SK-N-SH (cell line): ENCODE measurements at regions not wholly inside any gene's neighbourhood (a gene's known extent, or its start where the extent isn't known, plus 50 kb on each side); places are given as distances from the start of the nearest gene placed in this dataset.

ENCODE experiments used
- CTCF ChIA-PET: fragments of 300-600, 350-600 bp; formaldehyde crosslinking; extraction: SDS; loops from one replicate; lab custom pipeline; 2021; lab: Yijun Ruan, JAX
- POLR2A ChIA-PET: fragments of 350-600 bp; sonication (Branson Sonifier 250); formaldehyde crosslinking; extraction: SDS; loops from one replicate; lab custom pipeline; 2020; ENCODE audit warnings: antibody characterized with exemption, inconsistent platforms; lab: Yijun Ruan, JAX
- DNase-seq: peaks from one replicate; pipeline ENCODE4 v3.0.0; 2012
- H2AFZ ChIP-seq: fragments of 200-600 bp; sonication (generic); 2 replicates; pipeline ENCODE4 v1.8.1; 2016; ENCODE audit warnings: antibody characterized with exemption, mild to moderate bottlenecking, low read depth
- H3F3A ChIP-seq: fragments of 200-600 bp; sonication (generic); replicated peaks from 2 replicates; pipeline ENCODE3; 2016; ENCODE audit warnings: antibody characterized with exemption, mild to moderate bottlenecking; ENCODE audit not compliant: insufficient read depth
- H3K27ac ChIP-seq, 2 experiments: fragments of 200-500 bp in 1 of 2; fragments of 200-600 bp in 1 of 2; sonication (Bioruptor generic) in 1 of 2; sonication (generic), shearing (Covaris generic) in 1 of 2; 2 replicates each; pipeline versions ENCODE4 v1.5.1 to v1.6.1; 2014 to 2016; ENCODE audit warnings: low read depth in 2 of 2, inconsistent platforms in 1 of 2, low read length in 1 of 2, mild to moderate bottlenecking in 1 of 2, mixed read lengths in 1 of 2
- H3K27me3 ChIP-seq: fragments of 200-600 bp; sonication (generic), shearing (Covaris generic); 2 replicates; pipeline ENCODE4 v1.6.1; 2016; ENCODE audit warnings: mixed run types; ENCODE audit not compliant: insufficient read depth
- H3K36me3 ChIP-seq, 2 experiments: fragments of 200-500 bp in 1 of 2; fragments of 200-600 bp in 1 of 2; sonication (Bioruptor generic) in 1 of 2; sonication (generic) in 1 of 2; replicated peaks in 1 of 2; 2 replicates each; pipeline versions ENCODE3 to v1.5.1; 2014 to 2016; ENCODE audit warnings: low read length in 1 of 2, mild to moderate bottlenecking in 1 of 2; ENCODE audit not compliant: insufficient read depth in 2 of 2, control insufficient read depth in 1 of 2
- H3K4me1 ChIP-seq, 2 experiments: fragments of 200-500 bp in 1 of 2; fragments of 200-600 bp in 1 of 2; sonication (Bioruptor generic) in 1 of 2; sonication (generic), shearing (Covaris generic) in 1 of 2; 2 replicates each; pipeline versions ENCODE4 v1.5.1 to v1.6.1; 2014 to 2016; ENCODE audit warnings: low read depth in 1 of 2, low read length in 1 of 2, mixed run types in 1 of 2; ENCODE audit not compliant: insufficient read depth in 2 of 2, control insufficient read depth in 1 of 2
- H3K4me2 ChIP-seq: fragments of 200-600 bp; sonication (generic), shearing (Covaris generic); 2 replicates; pipeline ENCODE4 v1.6.1; 2017; ENCODE audit warnings: mixed run types
- H3K4me3 ChIP-seq, 2 experiments: fragments of 200-500 bp in 1 of 2; fragments of 200-600 bp in 1 of 2; sonication (Bioruptor generic) in 1 of 2; sonication (generic), shearing (Covaris generic) in 1 of 2; 2 replicates each; pipeline versions ENCODE4 v1.5.1 to v1.8.1; 2014 to 2016; ENCODE audit warnings: low read depth in 2 of 2, inconsistent platforms in 1 of 2, low read length in 1 of 2, mild to moderate bottlenecking in 1 of 2, mixed read lengths in 1 of 2, moderate library complexity in 1 of 2
- H3K79me2 ChIP-seq: fragments of 200-600 bp; sonication (generic); 2 replicates; pipeline ENCODE4 v1.8.1; 2017; ENCODE audit warnings: mild to moderate bottlenecking; ENCODE audit not compliant: insufficient read depth
- H3K9ac ChIP-seq: fragments of 200-600 bp; sonication (generic); 2 replicates; pipeline ENCODE4 v1.6.1; 2017; ENCODE audit warnings: mixed run types
- H3K9me2 ChIP-seq: fragments of 200-600 bp; sonication (generic); 2 replicates; pipeline ENCODE4 v1.6.1; 2017; ENCODE audit warnings: mixed run types
- H3K9me3 ChIP-seq: fragments of 200-600 bp; sonication (generic); 2 replicates; pipeline ENCODE4 v1.6.1; 2017; ENCODE audit warnings: mixed run types, mild to moderate bottlenecking, moderate library complexity
- H4K20me1 ChIP-seq: fragments of 200-600 bp; sonication (generic); 2 replicates; pipeline ENCODE4 v1.6.1; 2017; ENCODE audit warnings: mild to moderate bottlenecking, mixed run types; ENCODE audit not compliant: insufficient read depth
- CTCF ChIP-seq: fragments of 200-600 bp; sonication (generic); IDR thresholded peaks from 2 replicates; pipeline ENCODE4 v1.6.1; 2017; ENCODE audit warnings: antibody characterized with exemption, mild to moderate bottlenecking, moderate library complexity
- ELF1 ChIP-seq: IDR thresholded peaks from 2 replicates; pipeline ENCODE4 v1.4.0; 2012
- EP300 ChIP-seq, 2 experiments: IDR thresholded peaks; 2 replicates each; pipeline versions ENCODE4 v1.4.0 to v1.6.1; 2012; ENCODE audit warnings: borderline replicate concordance in 1 of 2, low read depth in 1 of 2, low read length in 1 of 2
- EZH2phosphoT487 ChIP-seq: fragments of 200-600 bp; sonication (generic); IDR thresholded peaks from 2 replicates; pipeline ENCODE4 v1.6.1; 2017; ENCODE audit warnings: low read depth, mixed run types, mild to moderate bottlenecking, antibody characterized with exemption, moderate library complexity, borderline replicate concordance
- FOSL2 ChIP-seq: IDR thresholded peaks from 2 replicates; pipeline ENCODE4 v1.4.0; 2012; ENCODE audit warnings: low read depth, mild to moderate bottlenecking, moderate library complexity, borderline replicate concordance
- FOXM1 ChIP-seq: IDR thresholded peaks from 2 replicates; pipeline ENCODE4 v1.4.0; 2012; ENCODE audit warnings: low read depth, mild to moderate bottlenecking
- IRF3 ChIP-seq: fragments of 150-350 bp; IDR thresholded peaks from 2 replicates; pipeline ENCODE4 v1.6.1; 2016; ENCODE audit warnings: mild to moderate bottlenecking, low read depth, low read length
- JUND ChIP-seq: IDR thresholded peaks from 2 replicates; pipeline ENCODE4 v1.4.0; 2012
- MAX ChIP-seq: IDR thresholded peaks from 2 replicates; pipeline ENCODE4 v1.4.0; 2012; ENCODE audit warnings: low read depth
- NFIC ChIP-seq: IDR thresholded peaks from 2 replicates; pipeline ENCODE4 v1.4.0; 2012; ENCODE audit warnings: borderline replicate concordance
- POLR2AphosphoS5 ChIP-seq: IDR thresholded peaks from 2 replicates; pipeline ENCODE4 v1.6.1; 2012; ENCODE audit warnings: low read depth, low read length
- RCOR1 ChIP-seq: fragments of 150-350 bp; IDR thresholded peaks from 2 replicates; pipeline ENCODE4 v1.6.1; 2017; ENCODE audit warnings: antibody characterized with exemption, low read length
- RFX5 ChIP-seq: IDR thresholded peaks from 2 replicates; pipeline ENCODE4 v1.6.1; 2012; ENCODE audit warnings: mild to moderate bottlenecking, improper control_type of control experiment, low read length
- RXRA ChIP-seq: IDR thresholded peaks from 2 replicates; pipeline ENCODE4 v1.4.0; 2012; ENCODE audit warnings: low read depth, mild to moderate bottlenecking, borderline replicate concordance
- SMC3 ChIP-seq: IDR thresholded peaks from 2 replicates; pipeline ENCODE4 v1.6.1; 2012; ENCODE audit warnings: low read depth, low read length, improper control_type of control experiment
- TAF1 ChIP-seq: IDR thresholded peaks from 2 replicates; pipeline ENCODE4 v1.6.1; 2012; ENCODE audit warnings: low read depth, mild to moderate bottlenecking, low read length, moderate library complexity, borderline replicate concordance
- TCF12 ChIP-seq: IDR thresholded peaks from 2 replicates; pipeline ENCODE4 v1.4.0; 2012
- TEAD4 ChIP-seq: IDR thresholded peaks from 2 replicates; pipeline ENCODE4 v1.4.0; 2012; ENCODE audit warnings: mild to moderate bottlenecking, borderline replicate concordance; ENCODE audit not compliant: insufficient read depth
- USF1 ChIP-seq: IDR thresholded peaks from 2 replicates; pipeline ENCODE4 v1.4.0; 2012; ENCODE audit warnings: low read depth, borderline replicate concordance
- ZBTB33 ChIP-seq: IDR thresholded peaks from 2 replicates; pipeline ENCODE4 v1.4.0; 2012; ENCODE audit warnings: low read depth, borderline replicate concordance
- WGBS: methylation state at CpG from one replicate; pipeline ENCODE4 v1.1.6; 2017; ENCODE audit warnings: low lambda C conversion rate; 5-methylcytosine and 5-hydroxymethylcytosine counted together

GRCh38 chr12:87687362-87687761 lies 341.8 kb downstream of the C12orf50 start:
- DNase-seq = no peak
- no peak for TF ChIP-seq POLR2AphosphoS5
- no peak for TF ChIP-seq ELF1
- no peak for TF ChIP-seq EP300 (IDR thresholded peaks at IDR 0.05; ENCODE audit: borderline replicate concordance in 1 of 2, low read depth in 1 of 2, low read length in 1 of 2)
- no peak for TF ChIP-seq TEAD4
- no peak for TF ChIP-seq RXRA
- no peak for TF ChIP-seq FOSL2
- TF ChIP-seq IRF3 = no peak
- TF ChIP-seq FOXM1 = no peak
- no peak for TF ChIP-seq EZH2phosphoT487
- no peak for TF ChIP-seq CTCF
- no peak for TF ChIP-seq NFIC
- no peak for TF ChIP-seq USF1
- TF ChIP-seq MAX = no peak
- Histone ChIP-seq H3K4me1 (no peaks in the 10 kb centered on the region), H3K9me2 (no peaks in the 10 kb centered on the region), H3F3A (no peaks in the 10 kb centered on the region), H3K9ac (no peak overlapping the region), H4K20me1 (no peaks in the 10 kb centered on the region), H3K9me3 (no peaks in the 10 kb centered on the region), H3K27ac (no peak overlapping the region), H3K79me2 (no peaks in the 10 kb centered on the region), H3K27me3 (no peaks in the 10 kb centered on the region), H3K36me3 (no peaks in the 10 kb centered on the region), H3K4me2 (no peak overlapping the region), H2AFZ (no peak overlapping the region), H3K4me3 (no peak overlapping the region)
- ChIA-PET CTCF (no interaction called here), POLR2A (no interaction called here)
- 73% methylated on average over 6 of the region's 6 CpGs for WGBS

GRCh38 chr12:87685696-87686095 lies 343.5 kb downstream of the C12orf50 start:
- Histone ChIP-seq H3K4me2 (no peak overlapping the region), H3K4me3 (no peak overlapping the region), H2AFZ (no peak overlapping the region), H3K27me3 (no peaks in the 10 kb centered on the region), H3K9ac (no peak overlapping the region), H3K27ac (no peak overlapping the region), H3K9me2 (no peaks in the 10 kb centered on the region), H3K79me2 (no peaks in the 10 kb centered on the region), H3F3A (no peaks in the 10 kb centered on the region), H3K36me3 (no peaks in the 10 kb centered on the region), H4K20me1 (no peaks in the 10 kb centered on the region), H3K4me1 (no peaks in the 10 kb centered on the region), H3K9me3 (no peaks in the 10 kb centered on the region)
- CTCF ChIA-PET = no interaction called here
- no peak for DNase-seq
- POLR2A ChIA-PET = no interaction called here
- TF ChIP-seq RFX5 (no peak), MAX (no peak), ZBTB33 (no peak), ELF1 (no peak), RXRA (no peak), JUND (no peak), SMC3 (no peak), RCOR1 (no peak), TCF12 (no peak), TAF1 (no peak)
